Heart left ventricle (tissue), 16 donors: ENCODE measurements at regions not wholly inside any gene's neighbourhood (a gene's known extent, or its start where the extent isn't known, plus 50 kb on each side); places are given as distances from the start of the nearest gene placed in this dataset.

Experiments
- ATAC-seq, 4 donors: fragments of 200-7000 bp; cut with Tn5 transposase; one replicate each; pipeline ENCODE4 v1.9.1; 2020 to 2022; ENCODE audit warnings: moderate library complexity in 4 of 4, mild to moderate bottlenecking in 3 of 4, moderate number of reproducible peaks in 1 of 4
- DNase-seq, 5 donors: peaks; one replicate each; pipeline ENCODE4 v3.0.0-alpha.2; 2020
- H3K27ac ChIP-seq, 12 donors: fragments of 200-600 bp; sonication (generic) in 4 of 12; one replicate each; pipeline versions ENCODE4 v1.5.0 to v1.8.0; 2016 to 2022; ENCODE audit warnings: mild to moderate bottlenecking in 2 of 12
- H3K27me3 ChIP-seq, 9 donors: fragments of 200-600 bp; sonication (generic) in 2 of 9; one replicate each; pipeline versions ENCODE4 v1.5.1 to v1.8.0; 2016 to 2022; ENCODE audit warnings: mild to moderate bottlenecking in 3 of 9
- H3K36me3 ChIP-seq, 9 donors: fragments of 200-600 bp; sonication (generic) in 2 of 9; one replicate each; pipeline versions ENCODE4 v1.5.0 to v1.8.0; 2018 to 2022; ENCODE audit warnings: mild to moderate bottlenecking in 2 of 9
- H3K4me1 ChIP-seq, 12 donors: fragments of 200-600 bp; sonication (generic) in 4 of 12; one replicate each; pipeline versions ENCODE4 v1.5.0 to v1.8.0; 2016 to 2022; ENCODE audit warnings: mild to moderate bottlenecking in 3 of 12
- H3K4me3 ChIP-seq, 12 donors: fragments of 200-600 bp; sonication (generic) in 4 of 12; one replicate each; pipeline versions ENCODE4 v1.5.0 to v1.8.0; 2017 to 2022; ENCODE audit warnings: mild to moderate bottlenecking in 9 of 12, moderate library complexity in 4 of 12
- H3K9me3 ChIP-seq, 12 donors: fragments of 200-600 bp; sonication (generic) in 4 of 12; one replicate each; pipeline versions ENCODE4 v1.5.0 to v1.8.0; 2016 to 2022; ENCODE audit warnings: mild to moderate bottlenecking in 1 of 12
- POLR2A ChIP-seq, 2 donors: fragments of 450-650 bp; IDR thresholded peaks; one replicate each; pipeline ENCODE4 v1.6.1; 2017; ENCODE audit warnings: antibody characterized with exemption in 2 of 2, mild to moderate bottlenecking in 2 of 2, moderate library complexity in 2 of 2
- WGBS, 4 donors: extraction: QIAGEN DNeasy Blood & Tissue Kit in 2 of 4; methylation state at CpG; one replicate each; pipeline versions ENCODE4 v1.1.5 to v1.1.7; 2013 to 2018; 5-methylcytosine and 5-hydroxymethylcytosine counted together
- intact Hi-C, 10 donors: fragments of 100-400 bp; cut with DNase I; formaldehyde crosslinking; loops; one replicate each; pipeline versions ENCODE4 v1.11.1 to v1.14.2; 2022
- TF ChIP-seq, protein P1 (sequence below), 12 donors: fragments of 200-600 bp; sonication (generic) in 4 of 12; IDR thresholded peaks; one replicate each; pipeline versions ENCODE4 v1.5.0 to v1.8.0; 2018 to 2022; ENCODE audit warnings: antibody characterized with exemption in 12 of 12, mild to moderate bottlenecking in 5 of 12
- donor health status: ischemic (EF 13 %, LVEDD 7.1; RV severe dilation, severe dysfunction).
- donor health status: healthy with polysubstance abuse.
- donor health status: DM: no; HTN: yes; CAD: no.
- donor health status: DM: no; HTN: no; CAD: no.
- donor health status: ischemic (EF 25% LVEDD 6.9; RV normal size, moderate dysfunction).
- donor health status: ischemic (EF 25% LVEDD 5.7; RV mildly dilated, moderate dysfunction).
- donor health status: healthy.
- donor health status: DM: yes; HTN: yes; CAD: no.
- donor health status: ischemic (EF 35%, LVEDD 5.7; RV mildly dilated, moderate dysfunction).
- donor health status: nonischemic (EF 11% LVEDD 7.7; RV severe dilation, severe dysfunction).
- donor health status: DM: yes; HTN: yes; CAD: no.
- donor health status: PGD.
- donor health status: ischemic (EF 29% LVEDD 5.4; RV normal size, mild dysfunction).
- donor health status: nonischemic (EF 23%, LVEDD 6.1; RV moderate dilation, normal function).

- intact Hi-C loops, result no loop called here
- no peaks in the 10 kb centered on the region for H3K36me3 ChIP-seq
- TF ChIP-seq, protein P1, sequence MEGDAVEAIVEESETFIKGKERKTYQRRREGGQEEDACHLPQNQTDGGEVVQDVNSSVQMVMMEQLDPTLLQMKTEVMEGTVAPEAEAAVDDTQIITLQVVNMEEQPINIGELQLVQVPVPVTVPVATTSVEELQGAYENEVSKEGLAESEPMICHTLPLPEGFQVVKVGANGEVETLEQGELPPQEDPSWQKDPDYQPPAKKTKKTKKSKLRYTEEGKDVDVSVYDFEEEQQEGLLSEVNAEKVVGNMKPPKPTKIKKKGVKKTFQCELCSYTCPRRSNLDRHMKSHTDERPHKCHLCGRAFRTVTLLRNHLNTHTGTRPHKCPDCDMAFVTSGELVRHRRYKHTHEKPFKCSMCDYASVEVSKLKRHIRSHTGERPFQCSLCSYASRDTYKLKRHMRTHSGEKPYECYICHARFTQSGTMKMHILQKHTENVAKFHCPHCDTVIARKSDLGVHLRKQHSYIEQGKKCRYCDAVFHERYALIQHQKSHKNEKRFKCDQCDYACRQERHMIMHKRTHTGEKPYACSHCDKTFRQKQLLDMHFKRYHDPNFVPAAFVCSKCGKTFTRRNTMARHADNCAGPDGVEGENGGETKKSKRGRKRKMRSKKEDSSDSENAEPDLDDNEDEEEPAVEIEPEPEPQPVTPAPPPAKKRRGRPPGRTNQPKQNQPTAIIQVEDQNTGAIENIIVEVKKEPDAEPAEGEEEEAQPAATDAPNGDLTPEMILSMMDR (IDR thresholded peaks at IDR 0.05), result no peak
- no peak for TF ChIP-seq POLR2A (IDR thresholded peaks at IDR 0.05)
- 56 to 68% (median 62%) methylated on average over 3 of the region's 3 CpGs for WGBS, 4 donors
- peaks cover 0 to under 1% (median 0%) of the 10 kb centered on the region in 12 donors for H3K9me3 ChIP-seq
- H3K27me3 ChIP-seq, result no peaks in the 10 kb centered on the region
- H3K4me3 ChIP-seq, result no peak overlapping the region
- DNase-seq (no peak), ATAC-seq (no peak)
- H3K27ac ChIP-seq, result no peak overlapping the region
- no peaks in the 10 kb centered on the region for H3K4me1 ChIP-seq
These were observed 465.3 kb upstream of the PTBP2 start for GRCh38 chr1:96256130-96256790.

DNA sequence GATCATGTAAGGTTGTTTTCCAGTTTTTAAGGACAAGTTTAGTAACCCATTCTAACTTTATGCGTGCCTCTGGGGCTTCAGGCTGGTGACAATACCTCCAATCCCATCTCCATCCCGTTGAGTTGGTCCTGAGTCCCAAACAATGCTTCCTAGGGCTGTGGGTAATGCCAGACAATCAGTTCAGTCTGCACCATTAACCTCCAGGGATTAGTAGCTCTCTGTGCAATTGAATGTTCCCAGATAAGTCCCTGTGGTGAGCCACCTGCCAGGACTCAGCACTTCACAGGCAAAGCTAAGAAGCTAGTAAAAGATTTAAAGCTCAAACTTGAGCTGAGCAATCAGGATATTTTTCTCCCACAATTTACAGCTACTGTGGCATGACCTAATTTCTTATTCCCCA, 462.2 kb upstream of the PTBP2 start:
- H3K27me3 ChIP-seq, result no peaks in the 10 kb centered on the region
- no peak overlapping the region for H3K27ac ChIP-seq
- no peak for TF ChIP-seq POLR2A (IDR thresholded peaks at IDR 0.05)
- TF ChIP-seq, protein P1 (IDR thresholded peaks at IDR 0.05), result no peak
- no peak for DNase-seq
- no peak overlapping the region for H3K4me3 ChIP-seq
- H3K4me1 ChIP-seq, result no peaks in the 10 kb centered on the region
- intact Hi-C loops, result no loop called here
- H3K9me3 ChIP-seq, result peaks cover 0 to 4% (median 0%) of the 10 kb centered on the region in 12 donors
- 30 to 36% (median 33%) methylated on average over 2 of the region's 2 CpGs for WGBS, 4 donors
- no peaks in the 10 kb centered on the region for H3K36me3 ChIP-seq
- ATAC-seq, result no peak

DNA sequence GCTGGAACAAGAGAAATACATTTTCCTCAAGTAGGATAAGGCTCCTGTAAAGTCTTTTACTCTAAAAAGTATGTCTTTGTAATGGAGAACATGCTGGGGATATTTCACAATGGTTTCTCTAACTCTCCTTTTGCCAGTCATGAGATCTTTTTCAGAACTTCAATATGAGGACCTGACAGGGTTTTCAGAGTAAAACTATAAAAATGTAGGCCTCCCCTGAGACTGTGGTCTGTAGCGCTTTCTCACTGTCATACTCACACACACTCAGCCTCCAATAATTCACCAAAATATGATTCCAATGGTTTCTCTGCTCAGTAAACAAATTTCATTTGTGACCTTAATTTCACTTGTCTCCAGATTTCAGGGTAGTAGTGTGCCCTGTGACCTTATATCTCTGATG, 440.1 kb upstream of the PTBP2 start:
- DNase-seq, result no peak
- Histone ChIP-seq H3K4me3 (no peak overlapping the region), H3K27me3 (no peaks in the 10 kb centered on the region), H3K27ac (no peak overlapping the region), H3K4me1 (no peaks in the 10 kb centered on the region), H3K9me3 (peaks cover 0 to 33% (median 6%) of the 10 kb centered on the region in 12 donors), H3K36me3 (no peaks in the 10 kb centered on the region)
- TF ChIP-seq, protein P1 (IDR thresholded peaks at IDR 0.05), result no peak
- no peak for TF ChIP-seq POLR2A (IDR thresholded peaks at IDR 0.05)
- no peak for ATAC-seq
- intact Hi-C loops, result no loop called here
- 77 to 95% (median 87%) methylated on average over 1 of the region's 1 CpG for WGBS, 4 donors

DNA sequence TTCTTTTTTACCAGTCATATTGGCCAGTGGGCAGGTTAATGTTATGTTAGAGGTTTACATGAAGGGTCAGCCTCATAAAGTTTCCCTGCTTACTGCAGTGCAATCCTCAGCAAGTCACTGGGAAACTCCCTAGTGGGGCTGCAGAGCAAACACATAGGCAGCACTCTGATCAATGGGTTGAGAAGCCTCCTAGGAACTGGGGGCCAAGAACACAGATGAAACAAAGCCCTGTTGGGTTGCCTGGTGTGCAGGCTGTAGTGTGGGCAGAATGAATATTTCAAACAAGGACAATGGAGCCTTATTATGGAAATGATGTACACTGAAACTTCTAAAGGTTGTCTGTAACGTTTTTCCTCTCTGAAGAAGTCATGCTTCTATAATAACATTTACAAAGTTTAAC, 431.6 kb upstream of the PTBP2 start:
- H3K27me3 ChIP-seq, result no peaks in the 10 kb centered on the region
- intact Hi-C loops, result no loop called here
- no peaks in the 10 kb centered on the region for H3K36me3 ChIP-seq
- peaks cover 0 to 30% (median 11%) of the 10 kb centered on the region in 12 donors for H3K9me3 ChIP-seq
- DNase-seq (no peak), ATAC-seq (no peak)
- no peak overlapping the region for H3K27ac ChIP-seq
- H3K4me3 ChIP-seq, result no peak overlapping the region
- WGBS, 4 donors, result 52 to 57% (median 55%) methylated on average over 1 of the region's 1 CpG
- TF ChIP-seq, protein P1 (IDR thresholded peaks at IDR 0.05), result no peak
- TF ChIP-seq POLR2A (IDR thresholded peaks at IDR 0.05), result no peak
- no peaks in the 10 kb centered on the region for H3K4me1 ChIP-seq
